OCI-LY3 (cell line): ENCODE measurements at regions not wholly inside any gene's neighbourhood (a gene's known extent, or its start where the extent isn't known, plus 50 kb on each side); places are given as distances from the start of the nearest gene placed in this dataset.

Experiments
- EZH2phosphoT487 ChIP-seq: fragments of 200-600 bp; shearing (Covaris generic); IDR thresholded peaks from 2 replicates; pipeline ENCODE4 v1.6.1; 2018; ENCODE audit warnings: antibody characterized with exemption, mixed run types, low read depth
- TF ChIP-seq, protein P1 (sequence below): fragments of 200-600, 300-600 bp; sonication (generic); IDR thresholded peaks from 2 replicates; pipeline ENCODE4 v1.5.1; 2014; ENCODE audit warnings: antibody characterized with exemption, low read length, low read depth

DNA sequence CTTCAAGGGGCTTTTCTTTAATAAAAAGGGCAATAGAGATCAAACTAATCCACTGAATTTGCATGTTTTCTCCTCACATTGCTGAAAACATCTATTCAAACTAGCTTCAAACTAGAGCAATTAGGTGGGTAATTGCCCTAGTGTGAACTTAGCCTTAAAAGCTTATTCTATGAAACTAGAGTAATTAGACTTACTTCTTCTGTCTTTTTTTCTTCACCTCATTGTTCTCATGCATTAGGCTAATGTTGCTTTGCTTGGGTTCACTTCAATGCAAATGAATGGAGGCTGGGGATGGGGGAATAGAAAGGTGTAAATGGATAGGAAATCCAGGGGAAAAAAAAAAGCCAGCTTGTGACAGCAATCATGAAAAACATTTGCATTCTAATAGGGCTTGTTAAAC lies 414.8 kb upstream of the LMO3 start:
- no peak for TF ChIP-seq EZH2phosphoT487
- TF ChIP-seq, protein P1, sequence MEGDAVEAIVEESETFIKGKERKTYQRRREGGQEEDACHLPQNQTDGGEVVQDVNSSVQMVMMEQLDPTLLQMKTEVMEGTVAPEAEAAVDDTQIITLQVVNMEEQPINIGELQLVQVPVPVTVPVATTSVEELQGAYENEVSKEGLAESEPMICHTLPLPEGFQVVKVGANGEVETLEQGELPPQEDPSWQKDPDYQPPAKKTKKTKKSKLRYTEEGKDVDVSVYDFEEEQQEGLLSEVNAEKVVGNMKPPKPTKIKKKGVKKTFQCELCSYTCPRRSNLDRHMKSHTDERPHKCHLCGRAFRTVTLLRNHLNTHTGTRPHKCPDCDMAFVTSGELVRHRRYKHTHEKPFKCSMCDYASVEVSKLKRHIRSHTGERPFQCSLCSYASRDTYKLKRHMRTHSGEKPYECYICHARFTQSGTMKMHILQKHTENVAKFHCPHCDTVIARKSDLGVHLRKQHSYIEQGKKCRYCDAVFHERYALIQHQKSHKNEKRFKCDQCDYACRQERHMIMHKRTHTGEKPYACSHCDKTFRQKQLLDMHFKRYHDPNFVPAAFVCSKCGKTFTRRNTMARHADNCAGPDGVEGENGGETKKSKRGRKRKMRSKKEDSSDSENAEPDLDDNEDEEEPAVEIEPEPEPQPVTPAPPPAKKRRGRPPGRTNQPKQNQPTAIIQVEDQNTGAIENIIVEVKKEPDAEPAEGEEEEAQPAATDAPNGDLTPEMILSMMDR = no peak
